Endothelial cell of umbilical vein (primary cell): ENCODE measurements at regions not wholly inside any gene's neighbourhood (a gene's known extent, or its start where the extent isn't known, plus 50 kb on each side); places are given as distances from the start of the nearest gene placed in this dataset.
"Not testable (repeated sequence)": the region's sequence is repeated elsewhere in the genome, so short reads cannot be mapped to it uniquely, and the experiment has no call there.

ENCODE experiments used
- BruUV-seq: library from RNA; stranded (reverse); fragments of 400-500 nt; replicated peaks from 2 replicates; lab custom pipeline; 2021; lab: Mats Ljungman, UMichigan
- CTCF ChIA-PET: fragments of 300-600, 350-600 bp; sonication (Branson Sonifier 250); formaldehyde crosslinking; loops from one replicate; lab custom pipeline; 2021; ENCODE audit warnings: antibody characterized with exemption, inconsistent platforms; lab: Charles Lee
- POLR2A ChIA-PET: fragments of 300-600, 350-600 bp; sonication (Branson Sonifier 250); formaldehyde crosslinking; loops from one replicate; lab custom pipeline; 2021; ENCODE audit warnings: antibody characterized with exemption, inconsistent platforms; lab: Charles Lee
- DNase-seq: peaks from one replicate; pipeline ENCODE4 v3.0.0-alpha.2; 2011; ENCODE audit warnings: low read depth, low spot score
- FAIRE-seq: peaks from 2 replicates; lab custom pipeline; 2011; peaks lifted over from hg19 to GRCh38; lab: Jason Lieb, UNC
- H2AFZ ChIP-seq: 2 replicates; pipeline ENCODE4 v1.6.0; 2012; ENCODE audit warnings: low read depth, low read length, control low read depth, inconsistent platforms
- H3K27ac ChIP-seq: 2 replicates; pipeline ENCODE4 v1.5.1; 2011; ENCODE audit warnings: low read depth, mild to moderate bottlenecking, control low read depth, low read length, moderate library complexity; ENCODE audit not compliant: insufficient read depth
- H3K27me3 ChIP-seq, 2 experiments: 2 replicates each; pipeline versions ENCODE4 v1.6.0 to v1.6.1; 2011; ENCODE audit warnings: low read length in 2 of 2, mixed read lengths in 1 of 2; ENCODE audit not compliant: control insufficient read depth in 2 of 2, insufficient read depth in 2 of 2
- H3K36me3 ChIP-seq, 2 experiments: 2 replicates in 1 of 2; 3 replicates in 1 of 2; pipeline ENCODE4 v1.5.1; 2011; ENCODE audit warnings: low read length in 2 of 2, mild to moderate bottlenecking in 1 of 2, moderate library complexity in 1 of 2; ENCODE audit not compliant: control insufficient read depth in 2 of 2, insufficient read depth in 2 of 2; ENCODE audit errors: extremely low read depth in 1 of 2
- H3K4me1 ChIP-seq: 3 replicates; pipeline ENCODE4 v1.5.1; 2011; ENCODE audit warnings: mild to moderate bottlenecking, low read length; ENCODE audit not compliant: control insufficient read depth, insufficient read depth; ENCODE audit errors: extremely low read depth
- H3K4me2 ChIP-seq: 2 replicates; pipeline ENCODE4 v1.6.1; 2011; ENCODE audit warnings: low read length, control low read depth, mixed read lengths; ENCODE audit not compliant: insufficient read depth
- H3K4me3 ChIP-seq, 3 experiments: fragments of 200-600 bp in 1 of 3; sonication (generic), shearing (Covaris generic) in 1 of 3; replicated peaks in 1 of 3; 2 replicates each; pipeline ENCODE4 v1.5.1; 2011 to 2016; ENCODE audit warnings: control low read depth in 3 of 3, low read length in 3 of 3, mild to moderate bottlenecking in 2 of 3, inconsistent platforms in 1 of 3, low read depth in 1 of 3, moderate library complexity in 1 of 3; ENCODE audit not compliant: insufficient read depth in 1 of 3
- H3K79me2 ChIP-seq: 2 replicates; pipeline ENCODE4 v1.6.0; 2012; ENCODE audit warnings: low read length, inconsistent platforms; ENCODE audit not compliant: control insufficient read depth, insufficient read depth
- H3K9ac ChIP-seq: replicated peaks from 2 replicates; pipeline ENCODE3; 2011; ENCODE audit warnings: low read length, control low read depth; ENCODE audit not compliant: insufficient read depth; ENCODE audit errors: extremely low read depth
- H3K9me1 ChIP-seq: replicated peaks from 3 replicates; pipeline ENCODE4 v1.6.0; 2011; ENCODE audit warnings: mild to moderate bottlenecking, low read length; ENCODE audit not compliant: control insufficient read depth, insufficient read depth; ENCODE audit errors: extremely low read depth
- H3K9me3 ChIP-seq: replicated peaks from 2 replicates; pipeline ENCODE4 v1.5.1; 2012; ENCODE audit warnings: low read length, inconsistent platforms; ENCODE audit not compliant: control insufficient read depth, insufficient read depth
- H4K20me1 ChIP-seq: replicated peaks from 2 replicates; pipeline ENCODE3; 2011; ENCODE audit warnings: mild to moderate bottlenecking, low read length; ENCODE audit not compliant: control insufficient read depth, insufficient read depth; ENCODE audit errors: extremely low read depth
- CTCF ChIP-seq, 2 donors: IDR thresholded peaks; 1 replicate in 1 of 2; 2 replicates in 1 of 2; pipeline ENCODE4 v1.5.1; 2011; ENCODE audit warnings: low read length in 2 of 2, mild to moderate bottlenecking in 2 of 2, moderate library complexity in 2 of 2, control low read depth in 1 of 2, inconsistent platforms in 1 of 2, low read depth in 1 of 2; ENCODE audit not compliant: insufficient read depth in 1 of 2; ENCODE audit errors: extremely low read depth in 1 of 2
- EZH2 ChIP-seq: IDR thresholded peaks from 2 replicates; pipeline ENCODE4 v1.6.1; 2012; ENCODE audit warnings: borderline replicate concordance, low read depth, mild to moderate bottlenecking, moderate library complexity, low read length, inconsistent platforms; ENCODE audit not compliant: severe bottlenecking
- FOS ChIP-seq: IDR thresholded peaks from 2 replicates; pipeline ENCODE4 v1.6.1; 2011; ENCODE audit warnings: mild to moderate bottlenecking, low read length, moderate library complexity, borderline replicate concordance; ENCODE audit not compliant: insufficient read depth
- GATA2 ChIP-seq: IDR thresholded peaks from 2 replicates; pipeline ENCODE4 v1.7.0; 2011; ENCODE audit warnings: low read depth, mild to moderate bottlenecking, moderate library complexity, mixed read lengths, low read length; ENCODE audit not compliant: insufficient read length, insufficient read depth
- JUN ChIP-seq: IDR thresholded peaks from 2 replicates; pipeline ENCODE4 v1.6.1; 2011; ENCODE audit warnings: borderline replicate concordance, low read depth; ENCODE audit not compliant: insufficient read length, insufficient read depth
- MYC ChIP-seq: IDR thresholded peaks from one replicate; pipeline ENCODE4 v1.6.1; 2011; ENCODE audit warnings: mild to moderate bottlenecking, low read depth, low read length
- POLR2A ChIP-seq: IDR thresholded peaks from 2 replicates; pipeline ENCODE4 v1.6.1; 2012; ENCODE audit warnings: low read depth, mild to moderate bottlenecking, control low read depth, low read length
- POLR2AphosphoS5 ChIP-seq: IDR thresholded peaks from 2 replicates; pipeline ENCODE4 v1.6.1; 2012; ENCODE audit warnings: low read depth, mild to moderate bottlenecking, control low read depth, low read length, moderate library complexity; ENCODE audit not compliant: insufficient read depth
- dilution Hi-C: fragments of 300-500 bp; cut with MboI; formaldehyde crosslinking; loops from one replicate; pipeline ENCODE4 v1.15.0; 2019; ENCODE audit warnings: low sequenced_read_pairs; ENCODE audit not compliant: extremely low pct_ligation_motif_present
- intact Hi-C: fragments of 100-400 bp; cut with micrococcal nuclease; formaldehyde crosslinking; loops from one replicate; pipeline ENCODE4 v1.10.0; 2022
- TF ChIP-seq, protein P1 (sequence below): IDR thresholded peaks from 2 replicates; pipeline ENCODE4 v1.6.1; 2011; ENCODE audit not compliant: insufficient read depth, insufficient read length

- no TSS peak for BruUV-seq
- POLR2A ChIA-PET, result no interaction called here
These were observed 571.2 kb upstream of the USP24 start for GRCh38 chr1:55786396-55786795.

GRCh38 chr1:55784941-55785450, 569.8 kb upstream of the USP24 start:
- CTCF ChIA-PET, dilution Hi-C loops: not testable (repeated sequence)

More at GRCh38 chr1:55786396-55786795, 571.2 kb upstream of the USP24 start:
- no peak overlapping the region for H3K4me3 ChIP-seq
- H2AFZ ChIP-seq, result no peak overlapping the region
- H3K4me1 ChIP-seq, result no peaks in the 10 kb centered on the region
- H3K79me2 ChIP-seq, result no peaks in the 10 kb centered on the region
- H3K27me3 ChIP-seq, result no peaks in the 10 kb centered on the region
- no peak for TF ChIP-seq JUN
- TF ChIP-seq, protein P1, sequence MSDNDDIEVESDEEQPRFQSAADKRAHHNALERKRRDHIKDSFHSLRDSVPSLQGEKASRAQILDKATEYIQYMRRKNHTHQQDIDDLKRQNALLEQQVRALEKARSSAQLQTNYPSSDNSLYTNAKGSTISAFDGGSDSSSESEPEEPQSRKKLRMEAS, result no peak
- no peak for TF ChIP-seq GATA2
- no peak for TF ChIP-seq POLR2A
- no peak for TF ChIP-seq MYC
- TF ChIP-seq EZH2, result no peak
- no peak for TF ChIP-seq POLR2AphosphoS5
- no peak for TF ChIP-seq CTCF (IDR thresholded peaks at IDR 0.05; ENCODE audit: extremely low read depth in 1 of 2, insufficient read depth in 1 of 2, low read depth in 1 of 2, low read length in 2 of 2)
- TF ChIP-seq FOS, result no peak
- no peak overlapping the region for H3K9ac ChIP-seq
- no peak overlapping the region for H3K4me2 ChIP-seq
- no peaks in the 10 kb centered on the region for H3K9me3 ChIP-seq
- H3K36me3 ChIP-seq, result no peaks in the 10 kb centered on the region
- no peaks in the 10 kb centered on the region for H4K20me1 ChIP-seq
- no peak overlapping the region for H3K27ac ChIP-seq
- H3K9me1 ChIP-seq, result no peaks in the 10 kb centered on the region
- dilution Hi-C loops (no loop called here), intact Hi-C loops (no loop called here)
- DNase-seq (no peak), FAIRE-seq (no peak)
- CTCF ChIA-PET, result no interaction called here

More at GRCh38 chr1:55784941-55785450, 569.8 kb upstream of the USP24 start:
- DNase-seq, H3K27me3 ChIP-seq, H3K9me1 ChIP-seq, intact Hi-C loops, H3K79me2 ChIP-seq, POLR2A ChIA-PET, H3K9ac ChIP-seq, H3K4me1 ChIP-seq, H3K36me3 ChIP-seq, H3K27ac ChIP-seq, H3K9me3 ChIP-seq, H3K4me3 ChIP-seq, FAIRE-seq, BruUV-seq, H2AFZ ChIP-seq, H3K4me2 ChIP-seq, H4K20me1 ChIP-seq: not testable (repeated sequence)
